ENCODE measurements at regions not wholly inside any gene's neighbourhood (a gene's known extent, or its start where the extent isn't known, plus 50 kb on each side); places are given as distances from the start of the nearest gene placed in this dataset.

DNA sequence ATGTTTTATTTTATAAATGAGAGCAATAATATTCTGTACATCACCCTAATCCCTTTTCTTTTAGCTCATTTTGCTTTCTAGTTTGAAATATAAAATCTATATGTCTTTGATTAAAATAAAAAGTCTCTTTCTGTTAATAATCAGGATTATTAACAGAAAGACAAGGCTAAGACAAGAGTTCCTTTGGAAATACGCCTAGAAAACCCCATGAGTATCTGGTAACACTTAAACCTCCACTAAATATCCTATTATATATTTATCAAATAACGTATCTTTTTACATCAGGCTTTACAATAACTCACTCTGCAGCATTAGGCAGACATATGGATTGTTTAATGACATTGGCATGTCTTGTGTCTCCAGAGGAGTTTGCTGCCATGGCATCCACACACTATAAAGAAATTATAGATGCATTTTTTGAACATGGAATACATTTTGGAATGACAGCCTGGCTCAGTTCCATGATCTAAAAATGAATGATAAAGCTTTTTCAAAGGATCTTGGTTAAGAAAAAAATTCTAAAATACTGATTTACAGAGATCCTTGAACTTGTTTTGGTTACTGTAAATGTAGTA lies 98.7 kb downstream of the TMEM26 start:
- TF ChIP-seq EZH2phosphoT487 (IDR thresholded peaks at IDR 0.05; ENCODE audit: low read depth, severe bottlenecking, unreplicated experiment): no peak
- TF ChIP-seq, protein P1, sequence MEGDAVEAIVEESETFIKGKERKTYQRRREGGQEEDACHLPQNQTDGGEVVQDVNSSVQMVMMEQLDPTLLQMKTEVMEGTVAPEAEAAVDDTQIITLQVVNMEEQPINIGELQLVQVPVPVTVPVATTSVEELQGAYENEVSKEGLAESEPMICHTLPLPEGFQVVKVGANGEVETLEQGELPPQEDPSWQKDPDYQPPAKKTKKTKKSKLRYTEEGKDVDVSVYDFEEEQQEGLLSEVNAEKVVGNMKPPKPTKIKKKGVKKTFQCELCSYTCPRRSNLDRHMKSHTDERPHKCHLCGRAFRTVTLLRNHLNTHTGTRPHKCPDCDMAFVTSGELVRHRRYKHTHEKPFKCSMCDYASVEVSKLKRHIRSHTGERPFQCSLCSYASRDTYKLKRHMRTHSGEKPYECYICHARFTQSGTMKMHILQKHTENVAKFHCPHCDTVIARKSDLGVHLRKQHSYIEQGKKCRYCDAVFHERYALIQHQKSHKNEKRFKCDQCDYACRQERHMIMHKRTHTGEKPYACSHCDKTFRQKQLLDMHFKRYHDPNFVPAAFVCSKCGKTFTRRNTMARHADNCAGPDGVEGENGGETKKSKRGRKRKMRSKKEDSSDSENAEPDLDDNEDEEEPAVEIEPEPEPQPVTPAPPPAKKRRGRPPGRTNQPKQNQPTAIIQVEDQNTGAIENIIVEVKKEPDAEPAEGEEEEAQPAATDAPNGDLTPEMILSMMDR (IDR thresholded peaks at IDR 0.05; ENCODE audit: poor library complexity): no peak
- TF ChIP-seq EZH2 (IDR thresholded peaks at IDR 0.05; ENCODE audit: borderline replicate concordance): no peak
